Vagina (tissue), 2 donors: ENCODE measurements at regions not wholly inside any gene's neighbourhood (a gene's known extent, or its start where the extent isn't known, plus 50 kb on each side); places are given as distances from the start of the nearest gene placed in this dataset.

Experiments
- DNase-seq, 2 donors: peaks; one replicate each; pipeline ENCODE4 v3.0.0-alpha.2; 2017; ENCODE audit errors: extremely low spot score in 2 of 2
- H3K27ac ChIP-seq: fragments of 200-600 bp; sonication (generic); one replicate; pipeline ENCODE4 v1.5.1; 2019
- H3K27me3 ChIP-seq: fragments of 200-600 bp; sonication (generic); one replicate; pipeline ENCODE4 v1.5.1; 2019
- H3K36me3 ChIP-seq, 2 donors: fragments of 200-600 bp; sonication (generic); one replicate each; pipeline ENCODE4 v1.5.1; 2017 to 2019
- H3K4me1 ChIP-seq: fragments of 200-600 bp; sonication (generic); one replicate; pipeline ENCODE4 v1.5.1; 2019
- H3K4me3 ChIP-seq, 2 donors: fragments of 200-600 bp; sonication (generic); 1 replicate in 1 of 2; 2 replicates in 1 of 2; pipeline ENCODE4 v1.5.1; 2016 to 2019
- H3K9me3 ChIP-seq: fragments of 200-600 bp; sonication (generic); one replicate; pipeline ENCODE4 v1.5.1; 2019
- POLR2A ChIP-seq, 2 donors: fragments of 450-650 bp; IDR thresholded peaks; one replicate each; pipeline ENCODE4 v1.6.1; 2017; ENCODE audit warnings: antibody characterized with exemption in 2 of 2, mild to moderate bottlenecking in 2 of 2, moderate library complexity in 2 of 2
- POLR2AphosphoS5 ChIP-seq, 2 donors: sonication (generic); formaldehyde crosslinking; IDR thresholded peaks; one replicate each; pipeline ENCODE4 v1.9.0; 2017; ENCODE audit warnings: antibody characterized with exemption in 2 of 2, mild to moderate bottlenecking in 2 of 2, low read depth in 1 of 2; ENCODE audit not compliant: insufficient read depth in 1 of 2
- intact Hi-C: fragments of 100-400 bp; cut with DNase I; formaldehyde crosslinking; loops from one replicate; pipeline ENCODE4 v1.15.1; 2023
- TF ChIP-seq, protein P1 (sequence below), 3 experiments: fragments of 450-650 bp in 2 of 3; fragments of 200-600 bp in 1 of 3; sonication (generic) in 1 of 3; IDR thresholded peaks; one replicate each; pipeline ENCODE4 v1.5.1; 2017 to 2019; ENCODE audit warnings: antibody characterized with exemption in 3 of 3, mild to moderate bottlenecking in 2 of 3, moderate library complexity in 2 of 3

DNA sequence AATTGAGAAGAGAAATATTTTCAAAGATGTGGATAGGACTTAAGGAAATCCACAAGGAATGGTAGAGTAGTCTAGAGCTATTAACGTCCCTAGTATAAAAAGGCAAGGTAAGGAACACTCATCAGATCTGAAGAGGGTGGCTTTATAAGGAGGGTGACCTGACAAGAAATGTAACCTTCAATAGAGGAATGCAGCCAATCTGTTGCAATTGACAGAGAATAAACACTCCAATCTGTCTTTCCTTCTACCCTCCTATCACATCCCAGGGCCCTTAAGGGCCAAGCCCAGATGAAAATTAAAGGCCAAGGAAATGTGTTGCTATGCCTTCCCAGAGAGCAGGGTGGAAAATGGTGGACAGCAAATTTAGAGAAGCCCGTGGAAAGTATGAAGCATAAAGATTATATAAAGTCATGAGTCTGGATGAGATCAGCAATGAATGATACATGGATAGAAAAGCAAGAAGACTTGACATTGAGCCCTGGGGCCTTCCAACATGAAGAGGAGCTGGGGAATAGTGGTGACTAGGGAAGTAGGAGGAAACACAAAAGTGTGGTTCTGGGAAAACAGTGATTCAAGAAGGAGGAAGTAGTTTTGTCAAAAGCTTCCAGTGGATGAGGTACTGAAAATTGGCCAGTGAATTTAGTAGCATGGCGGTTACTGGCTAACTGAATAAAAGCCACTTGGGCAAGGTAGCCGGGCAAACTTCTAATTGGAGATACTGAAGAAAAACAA is 270.6 kb upstream of the TANK start:
- Histone ChIP-seq H3K36me3 (no peaks in the 10 kb centered on the region), H3K4me1 (no peaks in the 10 kb centered on the region), H3K27me3 (no peaks in the 10 kb centered on the region), H3K9me3 (no peaks in the 10 kb centered on the region), H3K4me3 (no peak overlapping the region), H3K27ac (no peak overlapping the region)
- intact Hi-C loops = no loop called here
- TF ChIP-seq POLR2A (IDR thresholded peaks at IDR 0.05) = no peak
- TF ChIP-seq POLR2AphosphoS5 (IDR thresholded peaks at IDR 0.05; ENCODE audit: insufficient read depth in 1 of 2, low read depth in 1 of 2) = no peak
- TF ChIP-seq, protein P1, sequence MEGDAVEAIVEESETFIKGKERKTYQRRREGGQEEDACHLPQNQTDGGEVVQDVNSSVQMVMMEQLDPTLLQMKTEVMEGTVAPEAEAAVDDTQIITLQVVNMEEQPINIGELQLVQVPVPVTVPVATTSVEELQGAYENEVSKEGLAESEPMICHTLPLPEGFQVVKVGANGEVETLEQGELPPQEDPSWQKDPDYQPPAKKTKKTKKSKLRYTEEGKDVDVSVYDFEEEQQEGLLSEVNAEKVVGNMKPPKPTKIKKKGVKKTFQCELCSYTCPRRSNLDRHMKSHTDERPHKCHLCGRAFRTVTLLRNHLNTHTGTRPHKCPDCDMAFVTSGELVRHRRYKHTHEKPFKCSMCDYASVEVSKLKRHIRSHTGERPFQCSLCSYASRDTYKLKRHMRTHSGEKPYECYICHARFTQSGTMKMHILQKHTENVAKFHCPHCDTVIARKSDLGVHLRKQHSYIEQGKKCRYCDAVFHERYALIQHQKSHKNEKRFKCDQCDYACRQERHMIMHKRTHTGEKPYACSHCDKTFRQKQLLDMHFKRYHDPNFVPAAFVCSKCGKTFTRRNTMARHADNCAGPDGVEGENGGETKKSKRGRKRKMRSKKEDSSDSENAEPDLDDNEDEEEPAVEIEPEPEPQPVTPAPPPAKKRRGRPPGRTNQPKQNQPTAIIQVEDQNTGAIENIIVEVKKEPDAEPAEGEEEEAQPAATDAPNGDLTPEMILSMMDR (IDR thresholded peaks at IDR 0.05) = no peak
- no peak for DNase-seq

DNA sequence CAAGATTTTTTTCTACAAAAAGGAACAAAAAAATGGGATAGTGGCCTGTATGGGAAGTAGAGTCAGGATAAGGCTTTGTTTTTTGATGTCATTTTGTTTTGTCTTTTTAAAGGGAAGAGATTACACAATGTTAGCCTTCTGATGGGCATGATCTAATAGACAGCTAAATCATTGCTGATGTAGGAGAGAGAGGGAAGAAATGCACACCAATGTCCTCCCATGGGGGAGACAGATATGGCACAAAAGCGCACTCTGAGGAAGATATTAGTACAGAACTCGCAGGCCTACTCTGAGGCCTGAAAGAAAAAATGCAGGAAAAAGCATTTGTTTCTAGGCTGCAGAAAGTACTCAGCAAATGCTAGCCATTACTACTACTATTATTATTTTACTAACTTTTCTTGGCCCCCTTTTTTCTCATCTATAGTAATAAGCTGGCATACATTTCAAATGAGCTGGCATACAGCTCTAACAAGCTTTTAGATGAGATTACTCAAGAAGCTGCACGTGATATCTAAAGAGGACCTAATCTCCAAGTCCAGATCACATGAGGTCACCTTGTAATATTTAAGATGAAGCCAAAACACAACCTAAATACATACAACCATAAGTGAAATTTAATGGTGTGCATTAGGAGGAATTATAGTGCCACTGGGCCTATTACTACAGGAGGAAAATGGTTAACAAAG is 269.4 kb upstream of the TANK start:
- Histone ChIP-seq H3K4me3 (no peak overlapping the region), H3K27me3 (no peaks in the 10 kb centered on the region), H3K4me1 (no peaks in the 10 kb centered on the region), H3K9me3 (no peaks in the 10 kb centered on the region), H3K36me3 (no peaks in the 10 kb centered on the region), H3K27ac (no peak overlapping the region)
- no peak for TF ChIP-seq POLR2AphosphoS5 (IDR thresholded peaks at IDR 0.05; ENCODE audit: insufficient read depth in 1 of 2, low read depth in 1 of 2)
- no peak for TF ChIP-seq POLR2A (IDR thresholded peaks at IDR 0.05)
- TF ChIP-seq, protein P1 (IDR thresholded peaks at IDR 0.05) = no peak
- intact Hi-C loops = no loop called here
- DNase-seq = no peak

DNA sequence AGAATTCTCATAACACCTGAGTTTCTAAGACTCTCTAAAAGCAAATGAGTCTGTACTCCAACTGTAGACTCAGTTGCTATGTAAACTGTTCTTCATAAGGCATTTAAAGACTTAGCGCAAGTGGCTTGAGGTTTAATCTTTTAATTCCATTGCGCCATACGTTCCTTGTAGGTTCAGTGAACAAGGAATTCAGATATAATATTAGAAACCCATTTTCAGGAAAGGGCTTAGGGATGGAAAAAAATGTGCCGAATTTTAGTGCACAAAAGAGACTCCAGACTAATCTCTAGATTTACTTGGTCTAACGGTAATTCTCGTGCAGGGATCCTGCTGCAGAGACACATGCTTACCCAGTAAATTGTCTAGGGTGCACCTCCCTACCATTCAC is 268.9 kb upstream of the TANK start:
- no peak for DNase-seq
- intact Hi-C loops = no loop called here
- no peak overlapping the region for H3K27ac ChIP-seq

DNA sequence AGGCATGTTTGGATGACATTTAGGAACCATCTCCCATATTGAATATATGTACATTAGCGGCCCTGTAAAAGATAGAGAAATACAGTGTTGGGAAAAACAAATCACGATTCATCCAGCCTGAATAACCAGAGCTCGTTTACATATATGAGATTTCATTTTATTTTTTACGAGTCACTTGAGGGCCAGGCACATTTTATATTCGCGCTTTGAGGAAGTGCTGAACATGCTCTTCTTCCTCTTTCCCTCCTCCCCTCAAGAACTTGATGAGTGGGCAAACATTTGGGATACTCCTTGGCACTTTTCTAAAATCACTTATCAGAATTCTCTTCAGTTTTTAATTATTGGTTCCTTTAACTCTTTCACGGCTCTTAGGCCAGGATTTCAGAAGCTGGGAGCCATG is 268.0 kb upstream of the TANK start:
- Histone ChIP-seq H3K27ac (no peak overlapping the region), H3K27me3 (no peaks in the 10 kb centered on the region), H3K4me3 (no peak overlapping the region), H3K4me1 (no peaks in the 10 kb centered on the region), H3K36me3 (no peaks in the 10 kb centered on the region), H3K9me3 (no peaks in the 10 kb centered on the region)
- TF ChIP-seq POLR2A (IDR thresholded peaks at IDR 0.05) = no peak
- TF ChIP-seq, protein P1 (IDR thresholded peaks at IDR 0.05) = no peak
- TF ChIP-seq POLR2AphosphoS5 (IDR thresholded peaks at IDR 0.05; ENCODE audit: insufficient read depth in 1 of 2, low read depth in 1 of 2) = no peak
- DNase-seq = no peak
- intact Hi-C loops = no loop called here

More for the DNA sequence above, 268.9 kb upstream of the TANK start:
- Histone ChIP-seq H3K4me1 (no peaks in the 10 kb centered on the region), H3K27me3 (no peaks in the 10 kb centered on the region), H3K36me3 (no peaks in the 10 kb centered on the region), H3K9me3 (no peaks in the 10 kb centered on the region), H3K4me3 (no peak overlapping the region)
- TF ChIP-seq, protein P1 (IDR thresholded peaks at IDR 0.05) = no peak
- TF ChIP-seq POLR2AphosphoS5 (IDR thresholded peaks at IDR 0.05; ENCODE audit: insufficient read depth in 1 of 2, low read depth in 1 of 2) (no peak), POLR2A (IDR thresholded peaks at IDR 0.05) (no peak)

DNA sequence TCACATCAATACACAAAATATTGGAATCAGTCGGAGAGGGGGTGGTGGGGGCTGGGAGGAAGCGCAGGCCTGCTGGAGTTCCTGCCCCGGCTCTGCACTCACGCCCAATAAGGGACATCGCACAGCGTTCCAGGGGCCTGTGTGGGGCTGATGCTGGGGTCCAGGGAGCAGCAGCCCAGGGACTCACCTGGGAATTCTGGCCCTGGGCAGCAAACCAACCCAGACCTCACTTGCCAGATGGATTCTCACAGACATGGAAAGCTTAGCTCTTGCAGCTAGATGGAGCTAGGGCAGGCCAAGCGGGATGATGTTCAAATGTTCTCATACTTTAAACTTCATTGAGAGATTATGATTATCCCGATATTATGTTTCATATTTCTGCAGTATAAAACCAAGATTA is 266.6 kb upstream of the TANK start:
- Histone ChIP-seq H3K27ac (no peak overlapping the region), H3K9me3 (no peaks in the 10 kb centered on the region), H3K4me1 (no peaks in the 10 kb centered on the region), H3K4me3 (no peak overlapping the region), H3K27me3 (no peaks in the 10 kb centered on the region), H3K36me3 (no peaks in the 10 kb centered on the region)
- intact Hi-C loops = no loop called here
- DNase-seq = no peak
- no peak for TF ChIP-seq POLR2A (IDR thresholded peaks at IDR 0.05)
- TF ChIP-seq, protein P1 (IDR thresholded peaks at IDR 0.05) = no peak
